Sigmoid colon (tissue), 6 donors: ENCODE measurements at regions not wholly inside any gene's neighbourhood (a gene's known extent, or its start where the extent isn't known, plus 50 kb on each side); places are given as distances from the start of the nearest gene placed in this dataset.

Experiments
- DNase-seq: peaks from one replicate; pipeline ENCODE4 v3.0.0-alpha.2; 2019
- H3K27ac ChIP-seq, 4 donors: fragments of 200-600 bp; sonication (generic); one replicate each; pipeline ENCODE4 v1.5.1; 2016 to 2019; ENCODE audit warnings: mild to moderate bottlenecking in 1 of 4
- H3K27me3 ChIP-seq, 3 donors: fragments of 200-600 bp; sonication (generic); one replicate each; pipeline ENCODE4 v1.5.1; 2019; ENCODE audit warnings: mild to moderate bottlenecking in 1 of 3
- H3K36me3 ChIP-seq, 4 donors: fragments of 200-600 bp; sonication (generic); one replicate each; pipeline ENCODE4 v1.5.1; 2016 to 2019
- H3K4me1 ChIP-seq, 4 donors: fragments of 200-600 bp; sonication (generic); one replicate each; pipeline ENCODE4 v1.5.1; 2017 to 2019
- H3K4me3 ChIP-seq, 4 donors: fragments of 200-600 bp; sonication (generic); one replicate each; pipeline ENCODE4 v1.5.1; 2017 to 2019; ENCODE audit warnings: mild to moderate bottlenecking in 2 of 4, moderate library complexity in 1 of 4
- H3K9me3 ChIP-seq, 4 donors: fragments of 200-600 bp in 3 of 4; sonication (generic) in 3 of 4; one replicate each; pipeline versions ENCODE4 v1.5.1 to v1.6.1; 2013 to 2019
- CTCF ChIP-seq, 4 experiments: fragments of 450-650 bp in 3 of 4; fragments of 200-600 bp in 1 of 4; IDR thresholded peaks; one replicate each; pipeline ENCODE4 v1.5.1; 2016 to 2019; ENCODE audit warnings: antibody characterized with exemption in 4 of 4, mild to moderate bottlenecking in 3 of 4, moderate library complexity in 2 of 4
- EP300 ChIP-seq, 4 donors: sonication (generic); formaldehyde crosslinking; IDR thresholded peaks; one replicate each; pipeline ENCODE4 v1.6.1; 2017; ENCODE audit warnings: antibody characterized with exemption in 4 of 4
- POLR2A ChIP-seq, 2 donors: fragments of 450-650 bp; IDR thresholded peaks; one replicate each; pipeline ENCODE4 v1.6.1; 2016; ENCODE audit warnings: antibody characterized with exemption in 2 of 2, mild to moderate bottlenecking in 2 of 2, moderate library complexity in 2 of 2
- POLR2AphosphoS5 ChIP-seq, 4 donors: sonication (generic); formaldehyde crosslinking; IDR thresholded peaks; one replicate each; pipeline ENCODE4 v1.6.1; 2017; ENCODE audit warnings: antibody characterized with exemption in 4 of 4
- WGBS, 2 donors: extraction: QIAGEN DNeasy Blood & Tissue Kit; methylation state at CpG; one replicate each; pipeline ENCODE4 v1.1.7; 2013; 5-methylcytosine and 5-hydroxymethylcytosine counted together
- intact Hi-C: fragments of 100-400 bp; cut with DNase I; formaldehyde crosslinking; loops from one replicate; pipeline ENCODE4 v1.15.1; 2023
- donor health status: healthy with polysubstance abuse.
- donor health status: healthy.

GRCh38 chr12:58395470-58395869 is 454.1 kb downstream of the ATP23 start:
- TF ChIP-seq EP300 (IDR thresholded peaks at IDR 0.05) (no peak), POLR2A (IDR thresholded peaks at IDR 0.05) (no peak), CTCF (IDR thresholded peaks at IDR 0.05) (no peak), POLR2AphosphoS5 (IDR thresholded peaks at IDR 0.05) (no peak)
- no peaks in the 10 kb centered on the region for H3K36me3 ChIP-seq
- H3K4me1 ChIP-seq: no peaks in the 10 kb centered on the region
- H3K4me3 ChIP-seq: no peak overlapping the region
- H3K9me3 ChIP-seq: no peaks in the 10 kb centered on the region
- no peaks in the 10 kb centered on the region for H3K27me3 ChIP-seq
- intact Hi-C loops: no loop called here
- H3K27ac ChIP-seq: no peak overlapping the region
- no peak for DNase-seq

- no peaks in the 10 kb centered on the region for H3K27me3 ChIP-seq
- H3K9me3 ChIP-seq: no peaks in the 10 kb centered on the region
- DNase-seq: no peak
- H3K36me3 ChIP-seq: no peaks in the 10 kb centered on the region
- no peak overlapping the region for H3K4me3 ChIP-seq
- no peaks in the 10 kb centered on the region for H3K4me1 ChIP-seq
- no peak overlapping the region for H3K27ac ChIP-seq
- 74 to 81% methylated on average over 2 of the region's 2 CpGs for WGBS, 2 donors
- TF ChIP-seq POLR2A (IDR thresholded peaks at IDR 0.05) (no peak), EP300 (IDR thresholded peaks at IDR 0.05) (no peak), CTCF (IDR thresholded peaks at IDR 0.05) (no peak), POLR2AphosphoS5 (IDR thresholded peaks at IDR 0.05) (no peak)
- intact Hi-C loops: no loop called here
These were observed 454.9 kb downstream of the ATP23 start for GRCh38 chr12:58396239-58396638.

GRCh38 chr12:58405363-58405762 is 464.0 kb downstream of the ATP23 start:
- 88 to 96% methylated on average over 4 of the region's 4 CpGs for WGBS, 2 donors
- no peak for TF ChIP-seq POLR2A (IDR thresholded peaks at IDR 0.05)
- TF ChIP-seq CTCF (IDR thresholded peaks at IDR 0.05): no peak
- no peak for TF ChIP-seq POLR2AphosphoS5 (IDR thresholded peaks at IDR 0.05)
- no peak for TF ChIP-seq EP300 (IDR thresholded peaks at IDR 0.05)
- H3K27me3 ChIP-seq: no peaks in the 10 kb centered on the region
- no peaks in the 10 kb centered on the region for H3K9me3 ChIP-seq
- no peaks in the 10 kb centered on the region for H3K36me3 ChIP-seq
- H3K4me3 ChIP-seq: no peak overlapping the region
- DNase-seq: no peak
- intact Hi-C loops: no loop called here
- no peaks in the 10 kb centered on the region for H3K4me1 ChIP-seq
- H3K27ac ChIP-seq: no peak overlapping the region

- intact Hi-C loops: no loop called here
- no peaks in the 10 kb centered on the region for H3K4me1 ChIP-seq
- no peak overlapping the region for H3K27ac ChIP-seq
- no peaks in the 10 kb centered on the region for H3K9me3 ChIP-seq
- DNase-seq: no peak
- no peak overlapping the region for H3K4me3 ChIP-seq
- TF ChIP-seq EP300 (IDR thresholded peaks at IDR 0.05): no peak
- TF ChIP-seq CTCF (IDR thresholded peaks at IDR 0.05): no peak
- TF ChIP-seq POLR2A (IDR thresholded peaks at IDR 0.05): no peak
- no peak for TF ChIP-seq POLR2AphosphoS5 (IDR thresholded peaks at IDR 0.05)
- WGBS, 2 donors: 64 to 81% methylated on average over 1 of the region's 1 CpG
- no peaks in the 10 kb centered on the region for H3K36me3 ChIP-seq
- H3K27me3 ChIP-seq: no peaks in the 10 kb centered on the region
These were observed 467.1 kb downstream of the ATP23 start for GRCh38 chr12:58408516-58408915.

GRCh38 chr12:58412461-58413060 is 471.2 kb downstream of the ATP23 start:
- intact Hi-C loops: no loop called here
- Histone ChIP-seq H3K27ac (no peak overlapping the region), H3K4me3 (no peak overlapping the region), H3K4me1 (peaks cover 0 to 8% (median 0%) of the 10 kb centered on the region in 4 donors), H3K9me3 (no peaks in the 10 kb centered on the region), H3K36me3 (no peaks in the 10 kb centered on the region), H3K27me3 (no peaks in the 10 kb centered on the region)
- 59 to 63% methylated on average over 2 of the region's 2 CpGs for WGBS, 2 donors
- TF ChIP-seq CTCF (IDR thresholded peaks at IDR 0.05): no peak
- peak in 1 of 4 donors; percentile 15 for TF ChIP-seq POLR2AphosphoS5 (IDR thresholded peaks at IDR 0.05)
- peak in 1 of 4 donors; percentile 37 for TF ChIP-seq EP300 (IDR thresholded peaks at IDR 0.05)
- TF ChIP-seq POLR2A (IDR thresholded peaks at IDR 0.05): no peak
- DNase-seq: no peak
